IPS-NIHi11 (cell line): ENCODE measurements at regions not wholly inside any gene's neighbourhood (a gene's known extent, or its start where the extent isn't known, plus 50 kb on each side); places are given as distances from the start of the nearest gene placed in this dataset.
"Not testable (repeated sequence)": the region's sequence is repeated elsewhere in the genome, so short reads cannot be mapped to it uniquely, and the experiment has no call there.

Experiments
- DNase-seq: peaks from one replicate; pipeline ENCODE4 v3.0.0; 2012; ENCODE audit warnings: mixed read lengths, low spot score

DNA sequence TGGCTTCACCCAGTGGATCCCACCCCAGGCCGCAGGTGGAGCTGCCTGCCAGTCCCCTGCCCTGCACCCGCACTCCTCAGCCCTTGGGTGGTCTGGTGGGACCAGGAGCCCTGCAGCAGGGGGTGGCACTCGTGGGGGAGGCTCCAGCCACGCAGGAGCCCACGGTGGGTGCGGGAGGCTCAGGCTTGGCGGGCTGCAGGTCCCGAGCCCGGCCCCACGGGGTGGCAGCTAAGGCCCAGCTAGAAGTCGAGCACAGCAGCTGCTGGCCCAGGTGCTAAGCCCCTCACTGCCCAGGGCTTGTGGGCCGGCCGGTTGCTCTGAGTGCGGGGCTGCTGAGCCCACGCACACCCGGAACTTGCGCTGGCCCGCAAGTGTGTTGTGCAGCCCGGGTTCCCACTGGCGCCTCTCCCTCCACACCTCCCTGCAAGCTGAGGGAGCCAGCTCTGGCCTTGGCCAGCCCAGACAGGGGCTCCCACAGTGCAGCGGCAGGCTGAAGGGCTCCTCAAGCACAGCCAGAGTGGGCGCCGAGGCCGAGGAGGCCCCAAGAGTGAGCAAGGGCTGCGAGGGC, 222.6 kb upstream of the LUZP2 start:
- not testable (repeated sequence) for DNase-seq

DNA sequence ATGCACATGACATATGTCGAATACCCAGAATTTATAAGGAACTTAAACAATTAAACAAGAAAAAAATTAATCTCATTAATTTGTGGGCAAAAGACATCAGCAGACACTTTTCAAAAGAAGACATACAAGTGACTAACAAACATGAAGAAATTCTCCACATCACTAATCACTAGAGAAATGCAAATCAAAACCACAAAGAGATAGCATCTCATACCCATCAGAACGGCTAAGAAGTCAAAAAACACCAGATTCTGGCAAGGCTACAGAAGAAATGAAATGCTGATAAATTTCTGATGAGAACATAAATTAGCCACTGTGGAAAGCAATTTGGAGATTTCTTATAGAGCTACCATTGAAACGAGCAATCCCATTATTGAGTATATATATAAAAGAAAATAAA, 210.6 kb upstream of the LUZP2 start:
- no peak for DNase-seq

- DNase-seq, result no peak
Measured at GRCh38 chr11:24289301-24289700, 207.6 kb upstream of the LUZP2 start.

GRCh38 chr11:24293964-24294363, 202.9 kb upstream of the LUZP2 start:
- DNase-seq, result no peak

GRCh38 chr11:24295360-24295759, 201.5 kb upstream of the LUZP2 start:
- no peak for DNase-seq

GRCh38 chr11:24297461-24297860, 199.4 kb upstream of the LUZP2 start:
- no peak for DNase-seq

DNA sequence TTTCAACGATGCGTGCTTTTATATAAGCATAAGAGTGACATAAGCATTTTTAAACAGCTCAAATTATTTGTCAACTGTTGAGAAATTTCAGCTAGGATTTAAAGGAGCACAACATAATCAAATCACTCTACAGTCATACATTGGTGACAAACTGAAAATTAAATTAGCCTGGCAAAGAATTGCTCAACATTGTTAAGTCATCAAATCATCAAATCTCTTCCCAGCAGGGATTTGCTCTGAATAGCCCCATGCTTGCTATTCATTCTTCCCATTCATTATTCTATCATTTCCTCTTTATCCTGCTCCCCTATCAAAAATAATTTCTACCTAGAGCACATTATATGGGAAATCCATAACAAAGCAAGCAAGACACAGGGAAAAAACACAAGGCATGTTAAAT, 198.7 kb upstream of the LUZP2 start:
- DNase-seq, result no peak

GRCh38 chr11:24311974-24312373, 184.9 kb upstream of the LUZP2 start:
- DNase-seq, result no peak

- DNase-seq, result no peak
Measured at GRCh38 chr11:24312464-24313238, 184.2 kb upstream of the LUZP2 start.

- no peak for DNase-seq
Measured at GRCh38 chr11:24321229-24321628, 175.6 kb upstream of the LUZP2 start.

DNA sequence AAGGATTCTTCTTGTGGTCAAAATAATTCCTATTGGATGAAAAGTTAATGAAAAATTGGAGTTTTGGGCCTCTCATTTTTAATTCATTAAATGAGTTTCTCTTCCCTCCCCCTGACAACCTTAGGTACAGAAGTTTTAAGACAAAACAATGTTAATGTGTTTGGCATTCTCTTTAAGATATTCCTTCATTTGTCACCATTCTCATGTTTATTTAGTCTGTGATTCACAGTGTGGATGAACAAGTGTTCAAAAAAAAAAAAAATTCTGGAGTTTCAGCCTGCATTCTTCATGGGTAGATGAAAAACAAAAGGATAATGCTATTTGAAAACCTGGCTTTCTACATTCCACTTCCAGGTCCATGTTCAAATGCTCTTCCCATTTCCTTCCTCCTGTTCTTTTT, 172.6 kb upstream of the LUZP2 start:
- no peak for DNase-seq

- DNase-seq, result no peak
Measured at GRCh38 chr11:24344222-24344621, 152.6 kb upstream of the LUZP2 start.

GRCh38 chr11:24348908-24349307, 147.9 kb upstream of the LUZP2 start:
- DNase-seq, result no peak

DNA sequence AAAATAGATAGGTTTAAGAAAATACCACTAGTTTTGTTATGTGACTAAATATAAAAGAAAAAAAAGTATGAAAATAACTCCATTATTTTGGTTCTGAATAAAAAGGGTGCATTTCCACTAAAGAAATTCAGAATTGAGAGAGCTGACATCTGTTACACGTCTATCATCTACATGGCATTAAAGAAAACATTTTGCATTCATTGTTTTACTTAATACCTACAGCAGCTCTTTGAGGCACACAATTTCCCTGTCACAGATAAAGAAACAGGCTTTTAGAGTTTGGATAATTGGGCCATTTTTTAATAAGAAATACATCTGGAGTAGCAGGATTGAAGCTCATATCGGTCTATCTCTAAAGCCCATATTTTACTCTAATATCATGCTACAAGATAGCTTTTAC, 145.7 kb upstream of the LUZP2 start:
- DNase-seq, result no peak

DNA sequence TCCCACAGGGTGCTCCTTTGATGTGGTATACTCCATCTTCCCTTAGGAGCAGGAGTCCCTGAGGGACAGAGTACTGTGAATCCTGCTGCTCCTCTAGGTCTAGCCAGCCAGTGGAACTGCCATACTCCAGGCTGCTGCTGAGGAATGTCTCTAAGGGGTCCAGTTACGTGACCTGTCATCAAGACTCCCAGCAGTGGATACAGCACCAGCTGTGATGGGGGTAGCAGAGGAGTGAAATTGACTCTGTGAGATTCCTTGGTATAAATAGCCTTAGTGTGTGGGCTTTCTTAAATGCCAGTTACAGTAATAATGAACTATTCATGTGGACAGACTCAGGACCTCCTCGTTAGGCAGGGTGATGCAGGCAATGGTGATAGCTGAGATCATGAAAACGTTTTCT, 140.4 kb upstream of the LUZP2 start:
- DNase-seq, result no peak

DNA sequence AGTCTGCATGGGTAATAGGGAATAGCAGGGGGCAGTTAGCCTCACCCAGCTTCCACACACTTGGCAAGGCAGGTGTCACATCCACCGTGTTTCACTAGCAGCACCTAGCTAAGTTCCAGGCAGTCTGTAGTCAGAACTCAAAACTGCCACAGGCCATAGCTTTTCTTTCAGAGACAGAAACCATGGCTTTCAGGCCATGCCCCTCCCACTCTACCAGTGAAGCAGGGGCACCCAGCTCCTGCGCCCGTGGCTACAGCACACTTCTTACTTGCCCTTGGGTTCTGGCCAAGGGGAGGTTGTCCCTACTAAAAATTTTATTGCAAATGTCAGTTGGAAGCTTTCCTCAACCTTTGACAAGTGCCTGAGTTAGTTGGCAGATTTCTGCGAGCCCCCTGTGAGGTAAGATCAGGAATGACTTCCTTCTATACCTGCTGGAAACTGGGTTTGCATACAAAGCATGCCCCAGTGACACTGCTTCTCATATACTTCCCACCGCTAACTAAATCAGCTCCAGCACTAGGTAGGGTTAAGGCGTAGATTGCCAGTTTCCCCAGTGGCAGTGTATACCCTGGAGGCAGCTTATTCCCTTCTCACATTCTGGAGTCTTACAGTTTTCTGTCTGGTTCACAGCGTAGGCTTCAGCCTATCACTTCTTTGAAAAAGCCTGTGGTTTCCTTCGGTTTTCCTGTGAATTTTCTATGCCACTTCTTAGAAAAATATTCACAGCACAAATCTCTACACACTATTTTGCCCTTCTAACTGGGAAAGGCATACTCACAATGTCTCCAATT, 139.0 kb upstream of the LUZP2 start:
- no peak for DNase-seq

- no peak for DNase-seq
Measured at GRCh38 chr11:24372491-24372890, 124.4 kb upstream of the LUZP2 start.

DNA sequence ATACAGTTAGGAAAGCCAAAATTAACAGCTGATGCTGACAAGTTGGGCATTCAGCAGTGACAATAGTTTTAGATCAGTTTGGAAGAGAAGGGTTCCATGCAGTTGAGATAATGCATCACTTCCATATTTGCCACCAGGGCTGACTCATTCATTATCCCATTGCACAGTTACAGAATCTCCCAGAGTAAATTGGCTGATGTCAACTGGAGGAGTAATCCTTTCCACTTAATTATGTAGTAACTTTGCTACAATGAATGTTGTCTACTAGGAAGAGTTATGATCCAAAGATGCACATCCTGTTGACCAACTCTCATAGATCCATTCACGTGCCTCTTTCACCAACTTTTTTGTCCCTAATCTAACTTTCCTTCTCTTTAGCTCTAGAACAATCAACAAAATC, 123.3 kb upstream of the LUZP2 start:
- DNase-seq, result no peak

DNA sequence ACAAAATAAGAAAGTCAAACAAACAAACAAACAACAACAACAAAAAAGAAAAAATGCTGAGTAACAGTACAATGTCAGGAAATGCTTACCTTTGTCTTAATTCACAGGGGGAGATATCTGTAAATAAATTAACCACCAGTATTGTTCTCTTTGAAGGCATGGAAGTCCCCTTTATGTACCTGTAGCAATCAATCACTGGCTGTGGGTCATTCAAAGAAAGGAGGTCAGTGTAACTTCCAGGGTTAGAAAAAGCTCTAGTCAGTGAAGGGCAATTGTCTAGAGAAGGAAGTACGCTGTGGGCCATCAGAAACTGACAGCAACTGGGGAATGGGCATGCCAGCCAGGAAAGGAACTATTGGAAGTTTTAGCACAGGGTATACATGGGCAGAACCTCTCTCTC, 121.5 kb upstream of the LUZP2 start:
- DNase-seq, result no peak

GRCh38 chr11:24375931-24376330, 120.9 kb upstream of the LUZP2 start:
- DNase-seq, result no peak

DNA sequence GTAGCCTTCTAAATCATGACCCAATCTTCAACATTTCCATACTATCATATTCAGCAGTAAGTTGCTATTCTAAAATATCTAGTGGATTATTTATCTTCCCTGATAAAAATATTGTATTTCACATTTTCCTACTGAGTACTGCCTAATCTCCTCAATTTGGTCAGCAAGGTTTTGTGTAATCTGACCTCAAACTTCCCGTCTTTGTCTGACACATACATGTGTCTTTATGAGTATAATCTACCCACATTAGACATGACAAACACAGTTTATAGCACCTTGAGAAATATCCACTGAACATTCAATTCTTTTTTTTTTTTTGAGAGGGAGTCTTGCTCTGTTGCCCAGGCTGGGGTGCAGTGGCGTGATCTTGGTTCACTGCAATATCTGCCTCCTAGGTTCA, 113.7 kb upstream of the LUZP2 start:
- no peak for DNase-seq

DNA sequence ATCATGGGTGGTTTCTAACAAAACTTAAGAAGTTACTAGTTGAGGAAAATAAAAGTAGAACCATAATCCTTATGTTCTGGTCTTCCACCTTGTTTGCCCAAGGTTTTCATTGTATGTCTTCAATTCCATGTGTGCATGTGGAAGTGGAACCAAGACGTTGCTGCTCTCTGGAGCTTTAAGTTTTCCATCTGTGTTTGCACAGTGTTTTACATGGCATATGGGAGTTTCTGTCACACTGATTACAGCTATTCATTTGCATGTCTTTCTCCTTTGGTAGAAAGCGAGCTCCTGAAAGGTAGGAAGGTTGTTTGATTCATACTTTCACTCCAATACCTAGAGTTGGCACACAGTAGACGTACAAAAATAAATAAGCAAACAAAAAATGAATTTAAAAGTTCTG, 112.6 kb upstream of the LUZP2 start:
- DNase-seq, result no peak
